ENCODE measurements at regions not wholly inside any gene's neighbourhood (a gene's known extent, or its start where the extent isn't known, plus 50 kb on each side); places are given as distances from the start of the nearest gene placed in this dataset.

- intact Hi-C loops (cut with micrococcal nuclease), result no loop called here
- no peak for DNase-seq
- no peak for ATAC-seq
Measured at GRCh38 chr2:222146488-222146887, 152.3 kb downstream of the PAX3 start.

GRCh38 chr2:222142027-222142426, 156.8 kb downstream of the PAX3 start:
- intact Hi-C loops (cut with micrococcal nuclease), result no loop called here
- ATAC-seq (no peak), DNase-seq (no peak)

- intact Hi-C loops (cut with micrococcal nuclease), result no loop called here
- no peak for DNase-seq
- ATAC-seq, result no peak
Measured at GRCh38 chr2:222136106-222136630, 162.6 kb downstream of the PAX3 start.

GRCh38 chr2:222134654-222135053, 164.1 kb downstream of the PAX3 start:
- intact Hi-C loops (cut with micrococcal nuclease), result no loop called here
- ATAC-seq, result no peak

GRCh38 chr2:222133897-222134296, 164.9 kb downstream of the PAX3 start:
- no peak for ATAC-seq
- no peak for DNase-seq
- intact Hi-C loops (cut with micrococcal nuclease), result no loop called here

More at GRCh38 chr2:222134654-222135053, 164.1 kb downstream of the PAX3 start:
- no peak for DNase-seq

- DNase-seq, result no peak
- intact Hi-C loops (cut with micrococcal nuclease), result no loop called here
- ATAC-seq, result no peak
Measured at GRCh38 chr2:222130855-222131254, 167.9 kb downstream of the PAX3 start.

GRCh38 chr2:222127660-222128059, 171.1 kb downstream of the PAX3 start:
- DNase-seq (no peak), ATAC-seq (no peak)
- intact Hi-C loops (cut with micrococcal nuclease), result no loop called here

- no peak for DNase-seq
- intact Hi-C loops (cut with micrococcal nuclease), result no loop called here
Measured at GRCh38 chr2:222120933-222121332, 177.9 kb downstream of the PAX3 start.

GRCh38 chr2:222115296-222115695, 183.5 kb downstream of the PAX3 start:
- intact Hi-C loops (cut with micrococcal nuclease), result no loop called here
- DNase-seq (no peak), ATAC-seq (no peak)

More at GRCh38 chr2:222120933-222121332, 177.9 kb downstream of the PAX3 start:
- ATAC-seq, result no peak

GRCh38 chr2:222108957-222109585, 189.7 kb downstream of the PAX3 start:
- DNase-seq, result no peak
- ATAC-seq, result no peak
- intact Hi-C loops (cut with micrococcal nuclease), result no loop called here

- ATAC-seq, result no peak
- no peak for DNase-seq
- intact Hi-C loops (cut with micrococcal nuclease), result no loop called here
Measured at GRCh38 chr2:222108497-222108896, 190.3 kb downstream of the PAX3 start.

- DNase-seq, result no peak
- intact Hi-C loops (cut with micrococcal nuclease), result no loop called here
- ATAC-seq, result no peak
Measured at GRCh38 chr2:222105046-222105445, 193.8 kb downstream of the PAX3 start.

GRCh38 chr2:222102575-222103349, 196.0 kb downstream of the PAX3 start:
- ATAC-seq (no peak), DNase-seq (no peak)
- intact Hi-C loops (cut with micrococcal nuclease), result no loop called here

GRCh38 chr2:222100704-222101699, 197.8 kb downstream of the PAX3 start:
- intact Hi-C loops (cut with micrococcal nuclease), result no loop called here
- ATAC-seq (no peak), DNase-seq (no peak)

GRCh38 chr2:222088561-222088960, 210.2 kb downstream of the PAX3 start:
- no peak for ATAC-seq
- no peak for DNase-seq
- intact Hi-C loops (cut with micrococcal nuclease), result no loop called here

- ATAC-seq (no peak), DNase-seq (no peak)
- intact Hi-C loops (cut with micrococcal nuclease), result no loop called here
Measured at GRCh38 chr2:222087998-222088397, 210.8 kb downstream of the PAX3 start.

- intact Hi-C loops (cut with micrococcal nuclease), result no loop called here
- ATAC-seq, result no peak
- DNase-seq, result no peak
Measured at GRCh38 chr2:222082201-222082600, 216.6 kb downstream of the PAX3 start.

GRCh38 chr2:222080141-222080540, 218.7 kb downstream of the PAX3 start:
- ATAC-seq (no peak), DNase-seq (no peak)
- intact Hi-C loops (cut with micrococcal nuclease), result no loop called here

GRCh38 chr2:222076973-222077690, 221.7 kb downstream of the PAX3 start:
- no peak for ATAC-seq
- intact Hi-C loops (cut with micrococcal nuclease), result no loop called here
- DNase-seq, result no peak
